K562 (cell line): ENCODE measurements at regions not wholly inside any gene's neighbourhood (a gene's known extent, or its start where the extent isn't known, plus 50 kb on each side); places are given as distances from the start of the nearest gene placed in this dataset.

Experiments
- CBFB ChIP-seq: sonication (generic); formaldehyde crosslinking; IDR thresholded peaks from 2 replicates; pipeline ENCODE4 v1.4.0; 2020; ENCODE audit warnings: mild to moderate bottlenecking, missing genetic modification reagents
- CHD4 ChIP-seq: fragments of 200-600 bp; sonication (generic); IDR thresholded peaks from 3 replicates; pipeline ENCODE4 v1.6.1; 2012; ENCODE audit warnings: low read depth, mild to moderate bottlenecking, mixed read lengths, low read length, inconsistent platforms; ENCODE audit not compliant: insufficient read depth, insufficient replicate concordance, poor library complexity, severe bottlenecking
- GATA2 ChIP-seq: sonication (generic); formaldehyde crosslinking; IDR thresholded peaks from 2 replicates; pipeline ENCODE4 v1.4.0; 2020; ENCODE audit warnings: mild to moderate bottlenecking, missing genetic modification reagents
- MEIS2 ChIP-seq: fragments of 450-650 bp; IDR thresholded peaks from 2 replicates; pipeline ENCODE4 v1.6.1; 2014; ENCODE audit warnings: mild to moderate bottlenecking; ENCODE audit not compliant: partially characterized antibody
- MGA ChIP-seq: fragments of 450-650 bp; IDR thresholded peaks from 2 replicates; pipeline ENCODE4 v1.6.1; 2016; ENCODE audit warnings: mild to moderate bottlenecking, moderate library complexity
- NCOA4 ChIP-seq: fragments of 450-650 bp; IDR thresholded peaks from 2 replicates; pipeline ENCODE4 v1.6.1; 2018; ENCODE audit warnings: mild to moderate bottlenecking; ENCODE audit not compliant: partially characterized antibody
- PYGO2 ChIP-seq: fragments of 450-650 bp; IDR thresholded peaks from 2 replicates; pipeline ENCODE4 v1.6.1; 2016; ENCODE audit warnings: mild to moderate bottlenecking, missing genetic modification characterization, moderate library complexity, missing compliant biosample characterization

GRCh38 chr11:43561832-43562231 is 118.7 kb upstream of the HSD17B12 start (continued):
- no peak for TF ChIP-seq MGA
- TF ChIP-seq MEIS2 = no peak
- TF ChIP-seq NCOA4 = no peak
- TF ChIP-seq GATA2 (CRISPR knock-in tag) = no peak
- no peak for TF ChIP-seq CBFB
- TF ChIP-seq CHD4 = no peak
- no peak for TF ChIP-seq PYGO2
